ENCODE measurements at regions not wholly inside any gene's neighbourhood (a gene's known extent, or its start where the extent isn't known, plus 50 kb on each side); places are given as distances from the start of the nearest gene placed in this dataset.

GRCh38 chr1:239906394-239906793, 185.3 kb upstream of the FMN2 start:
- no TSS peak for BruUV-seq (replicated peaks)
- H3K4me3 ChIP-seq (ENCODE audit: low read length), result no peak overlapping the region
- no peaks in the 10 kb centered on the region for H3K36me3 ChIP-seq (ENCODE audit: low read depth, low read length)
- H2AFZ ChIP-seq (ENCODE audit: low read length), result no peak overlapping the region
- no peaks in the 10 kb centered on the region for H3K27me3 ChIP-seq (ENCODE audit: low read length)
- H3K27ac ChIP-seq (ENCODE audit: low read length), result no peak overlapping the region
- H3K9ac ChIP-seq (ENCODE audit: low read length), result no peak overlapping the region
- no peaks in the 10 kb centered on the region for H3K4me1 ChIP-seq (ENCODE audit: insufficient read depth, low read length)
- H3K9me2 ChIP-seq (replicated peaks; ENCODE audit: low read length), result no peaks in the 10 kb centered on the region
- H4K20me1 ChIP-seq (ENCODE audit: low read length), result no peaks in the 10 kb centered on the region
- TF ChIP-seq CTCF (conservative IDR thresholded peaks at IDR 0.05; ENCODE audit: low read depth, low read length) (no peak), EZH2phosphoT487 (IDR thresholded peaks at IDR 0.05; ENCODE audit: borderline replicate concordance, low read length) (no peak), EZH2 (IDR thresholded peaks at IDR 0.05; ENCODE audit: low read length, unreplicated experiment) (no peak)
- ATAC-seq (no peak), DNase-seq (no peak)
- H3F3A ChIP-seq (ENCODE audit: low read length, unreplicated experiment), result no peaks in the 10 kb centered on the region
- CTCF ChIA-PET, result no interaction called here
- intact Hi-C loops (cut with micrococcal nuclease), result no loop called here
- H3K79me2 ChIP-seq (ENCODE audit: low read length), result no peaks in the 10 kb centered on the region
- no peaks in the 10 kb centered on the region for H3K9me3 ChIP-seq (ENCODE audit: low read length)
- H3K4me2 ChIP-seq (ENCODE audit: low read length), result no peak overlapping the region
- POLR2A ChIA-PET (ENCODE audit: unreplicated experiment), result no interaction called here

- Histone ChIP-seq H3K27ac (ENCODE audit: low read length) (no peak overlapping the region), H4K20me1 (ENCODE audit: low read length) (no peaks in the 10 kb centered on the region), H3K9me3 (ENCODE audit: low read length) (no peaks in the 10 kb centered on the region), H3K9me2 (replicated peaks; ENCODE audit: low read length) (no peaks in the 10 kb centered on the region), H3K4me2 (ENCODE audit: low read length) (no peak overlapping the region), H3K4me1 (ENCODE audit: insufficient read depth, low read length) (peaks cover 31% of the 10 kb centered on the region), H3K79me2 (ENCODE audit: low read length) (no peaks in the 10 kb centered on the region), H3K9ac (ENCODE audit: low read length) (no peak overlapping the region), H3K27me3 (ENCODE audit: low read length) (no peaks in the 10 kb centered on the region), H2AFZ (ENCODE audit: low read length) (no peak overlapping the region), H3F3A (ENCODE audit: low read length, unreplicated experiment) (peaks cover 7% of the 10 kb centered on the region), H3K4me3 (ENCODE audit: low read length) (no peak overlapping the region), H3K36me3 (ENCODE audit: low read depth, low read length) (no peaks in the 10 kb centered on the region)
- TF ChIP-seq EZH2phosphoT487 (IDR thresholded peaks at IDR 0.05; ENCODE audit: borderline replicate concordance, low read length) (no peak), EZH2 (IDR thresholded peaks at IDR 0.05; ENCODE audit: low read length, unreplicated experiment) (no peak), CTCF (conservative IDR thresholded peaks at IDR 0.05; ENCODE audit: low read depth, low read length) (no peak)
- BruUV-seq (replicated peaks), result no TSS peak
- intact Hi-C loops (cut with micrococcal nuclease), result loop anchor here (5.0 kb wide), 3 partner anchors 67 to 658 kb away; no protein-coding TSS in a partner anchor
- ChIA-PET CTCF (no interaction called here), POLR2A (ENCODE audit: unreplicated experiment) (no interaction called here)
- DNase-seq (no peak), ATAC-seq (no peak)
These were observed 181.8 kb upstream of the FMN2 start for GRCh38 chr1:239909898-239910297.

- Histone ChIP-seq H3K9me3 (ENCODE audit: low read length) (no peaks in the 10 kb centered on the region), H3K9ac (ENCODE audit: low read length) (no peak overlapping the region), H4K20me1 (ENCODE audit: low read length) (no peaks in the 10 kb centered on the region), H3K27me3 (ENCODE audit: low read length) (no peaks in the 10 kb centered on the region), H3K4me1 (ENCODE audit: insufficient read depth, low read length) (peaks cover 44% of the 10 kb centered on the region), H3K9me2 (replicated peaks; ENCODE audit: low read length) (no peaks in the 10 kb centered on the region), H3K27ac (ENCODE audit: low read length) (peak overlapping the region; percentile 34), H2AFZ (ENCODE audit: low read length) (peak overlapping the region; percentile 10), H3F3A (ENCODE audit: low read length, unreplicated experiment) (peaks cover 15% of the 10 kb centered on the region), H3K79me2 (ENCODE audit: low read length) (no peaks in the 10 kb centered on the region), H3K36me3 (ENCODE audit: low read depth, low read length) (no peaks in the 10 kb centered on the region), H3K4me3 (ENCODE audit: low read length) (peak overlapping the region; percentile 6; the same call in 1 of the 2 replicates), H3K4me2 (ENCODE audit: low read length) (peak overlapping the region; percentile 61)
- TF ChIP-seq CTCF (conservative IDR thresholded peaks at IDR 0.05; ENCODE audit: low read depth, low read length) (no peak), EZH2phosphoT487 (IDR thresholded peaks at IDR 0.05; ENCODE audit: borderline replicate concordance, low read length) (no peak), EZH2 (IDR thresholded peaks at IDR 0.05; ENCODE audit: low read length, unreplicated experiment) (no peak)
- ChIA-PET POLR2A (ENCODE audit: unreplicated experiment) (no interaction called here), CTCF (interaction anchor here (1.5 kb wide), 1 partner anchor 40 kb away, joined by 6 read pairs; no protein-coding TSS in a partner anchor)
- ATAC-seq (peak; percentile 69), DNase-seq (peak; percentile 94)
- BruUV-seq (replicated peaks), result no TSS peak
- intact Hi-C loops (cut with micrococcal nuclease), result loop anchor here (5.0 kb wide), 3 partner anchors 65 to 660 kb away; no protein-coding TSS in a partner anchor
These were observed 179.2 kb upstream of the FMN2 start for GRCh38 chr1:239912471-239912870.

All from PC-3 (cell line).